ENCODE measurements at regions not wholly inside any gene's neighbourhood (a gene's known extent, or its start where the extent isn't known, plus 50 kb on each side); places are given as distances from the start of the nearest gene placed in this dataset.

DNA sequence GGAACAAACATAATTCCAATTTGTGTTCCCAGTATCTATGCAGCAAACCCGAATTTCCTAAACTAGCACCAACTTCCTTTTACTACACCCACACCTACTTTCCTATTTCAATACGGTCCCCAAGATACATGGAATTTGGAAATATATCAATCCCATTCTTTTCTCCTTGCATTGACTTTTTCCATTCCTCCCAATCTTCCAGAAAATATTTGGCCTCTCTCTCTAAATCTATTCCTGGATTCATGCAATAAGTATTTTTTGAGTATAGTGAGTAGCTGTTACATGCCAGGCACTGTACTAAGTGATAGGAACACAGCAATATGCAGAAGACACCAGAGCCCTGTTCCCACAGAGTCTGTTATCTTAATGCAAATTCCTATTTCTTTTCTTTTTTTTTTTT is 216.2 kb upstream of the PIK3R1 start:
- POLR2A ChIA-PET, result no interaction called here
- H3K27me3 Mint-ChIP-seq (ENCODE audit: low read depth), result no peaks in the 10 kb centered on the region
- H3K9me3 Mint-ChIP-seq, result peaks cover 7% of the 10 kb centered on the region
- TF ChIP-seq SOX15 (CRISPR knock-in tag; IDR thresholded peaks at IDR 0.05) (no peak), TEAD4 (CRISPR knock-in tag; IDR thresholded peaks at IDR 0.05) (no peak)
- H3K4me3 Mint-ChIP-seq, result no peak overlapping the region
- CTCF ChIA-PET, result no interaction called here
- H3K4me1 Mint-ChIP-seq, result 0 out of 2 replicates have a peak, but pooled peaks cover under 1% of the 10 kb centered on the region
- no peaks in the 10 kb centered on the region for H3K36me3 Mint-ChIP-seq
- ATAC-seq (no peak), DNase-seq (ENCODE audit: low spot score) (no peak)
- no peak overlapping the region for H3K27ac Mint-ChIP-seq

- Mint-ChIP-seq H3K4me1 (0 out of 2 replicates have a peak, but pooled peaks cover 2% of the 10 kb centered on the region), H3K9me3 (peaks cover 7% of the 10 kb centered on the region), H3K4me3 (no peak overlapping the region), H3K36me3 (no peaks in the 10 kb centered on the region), H3K27me3 (ENCODE audit: low read depth) (no peaks in the 10 kb centered on the region), H3K27ac (no peak overlapping the region)
- TF ChIP-seq, protein P1, sequence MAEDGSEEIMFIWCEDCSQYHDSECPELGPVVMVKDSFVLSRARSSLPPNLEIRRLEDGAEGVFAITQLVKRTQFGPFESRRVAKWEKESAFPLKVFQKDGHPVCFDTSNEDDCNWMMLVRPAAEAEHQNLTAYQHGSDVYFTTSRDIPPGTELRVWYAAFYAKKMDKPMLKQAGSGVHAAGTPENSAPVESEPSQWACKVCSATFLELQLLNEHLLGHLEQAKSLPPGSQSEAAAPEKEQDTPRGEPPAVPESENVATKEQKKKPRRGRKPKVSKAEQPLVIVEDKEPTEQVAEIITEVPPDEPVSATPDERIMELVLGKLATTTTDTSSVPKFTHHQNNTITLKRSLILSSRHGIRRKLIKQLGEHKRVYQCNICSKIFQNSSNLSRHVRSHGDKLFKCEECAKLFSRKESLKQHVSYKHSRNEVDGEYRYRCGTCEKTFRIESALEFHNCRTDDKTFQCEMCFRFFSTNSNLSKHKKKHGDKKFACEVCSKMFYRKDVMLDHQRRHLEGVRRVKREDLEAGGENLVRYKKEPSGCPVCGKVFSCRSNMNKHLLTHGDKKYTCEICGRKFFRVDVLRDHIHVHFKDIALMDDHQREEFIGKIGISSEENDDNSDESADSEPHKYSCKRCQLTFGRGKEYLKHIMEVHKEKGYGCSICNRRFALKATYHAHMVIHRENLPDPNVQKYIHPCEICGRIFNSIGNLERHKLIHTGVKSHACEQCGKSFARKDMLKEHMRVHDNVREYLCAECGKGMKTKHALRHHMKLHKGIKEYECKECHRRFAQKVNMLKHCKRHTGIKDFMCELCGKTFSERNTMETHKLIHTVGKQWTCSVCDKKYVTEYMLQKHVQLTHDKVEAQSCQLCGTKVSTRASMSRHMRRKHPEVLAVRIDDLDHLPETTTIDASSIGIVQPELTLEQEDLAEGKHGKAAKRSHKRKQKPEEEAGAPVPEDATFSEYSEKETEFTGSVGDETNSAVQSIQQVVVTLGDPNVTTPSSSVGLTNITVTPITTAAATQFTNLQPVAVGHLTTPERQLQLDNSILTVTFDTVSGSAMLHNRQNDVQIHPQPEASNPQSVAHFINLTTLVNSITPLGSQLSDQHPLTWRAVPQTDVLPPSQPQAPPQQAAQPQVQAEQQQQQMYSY (CRISPR knock-in tag; IDR thresholded peaks at IDR 0.05), result peak; percentile 58
- no peak for TF ChIP-seq GTF2I (CRISPR knock-in tag; conservative IDR thresholded peaks at IDR 0.05)
- ChIA-PET CTCF (no interaction called here), POLR2A (no interaction called here)
- DNase-seq (ENCODE audit: low spot score) (no peak), ATAC-seq (no peak)
Measured at GRCh38 chr5:67998709-67999261, 216.8 kb upstream of the PIK3R1 start.

DNA sequence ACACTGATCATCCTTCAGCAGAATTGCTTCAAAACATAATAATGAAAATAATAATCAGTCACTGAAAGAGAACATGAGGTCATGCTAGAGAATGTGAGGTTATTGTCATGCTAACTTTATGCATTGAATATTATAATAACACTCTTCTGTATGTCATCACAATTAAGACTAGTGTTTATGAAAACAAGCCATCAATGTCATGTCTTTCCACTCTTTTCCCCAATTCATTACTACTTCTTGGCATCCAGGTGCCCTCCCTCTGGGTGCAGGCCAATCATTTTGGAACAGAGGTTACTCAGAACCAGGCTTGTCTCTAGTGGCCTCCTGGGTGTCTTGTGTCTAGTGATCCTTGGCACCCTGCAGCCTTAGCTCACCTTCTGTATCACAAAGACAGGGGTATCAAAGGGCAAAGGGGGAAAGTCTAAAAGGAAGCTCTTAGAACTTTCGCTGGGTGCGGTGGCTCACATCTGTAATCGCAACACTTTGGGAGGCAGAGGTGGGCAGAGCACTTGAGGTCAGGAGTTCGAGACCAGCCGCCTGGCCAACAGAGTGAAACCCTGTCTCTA is 217.6 kb upstream of the PIK3R1 start:
- no peak for TF ChIP-seq SOX15 (CRISPR knock-in tag; IDR thresholded peaks at IDR 0.05)
- no peaks in the 10 kb centered on the region for H3K36me3 Mint-ChIP-seq
- no peak overlapping the region for H3K4me3 Mint-ChIP-seq
- CTCF ChIA-PET, result no interaction called here
- ATAC-seq (no peak), DNase-seq (ENCODE audit: low spot score) (no peak)
- no peak overlapping the region for H3K27ac Mint-ChIP-seq
- H3K4me1 Mint-ChIP-seq, result 0 out of 2 replicates have a peak, but pooled peaks cover 2% of the 10 kb centered on the region
- H3K27me3 Mint-ChIP-seq (ENCODE audit: low read depth), result no peaks in the 10 kb centered on the region
- H3K9me3 Mint-ChIP-seq, result peaks cover 6% of the 10 kb centered on the region
- POLR2A ChIA-PET, result no interaction called here

- 0 out of 2 replicates have a peak, but pooled peaks cover 2% of the 10 kb centered on the region for H3K4me1 Mint-ChIP-seq
- ChIA-PET CTCF (no interaction called here), POLR2A (no interaction called here)
- no peaks in the 10 kb centered on the region for H3K36me3 Mint-ChIP-seq
- H3K9me3 Mint-ChIP-seq, result peaks cover under 1% of the 10 kb centered on the region
- DNase-seq (ENCODE audit: low spot score), result no peak
- TF ChIP-seq STAT6 (CRISPR knock-in tag; conservative IDR thresholded peaks at IDR 0.05; ENCODE audit: low read depth) (no peak), CTCF (IDR thresholded peaks at IDR 0.05) (no peak), NR1H2 (CRISPR knock-in tag; IDR thresholded peaks at IDR 0.05) (no peak), MAX (CRISPR knock-in tag; IDR thresholded peaks at IDR 0.05) (no peak), AFF4 (CRISPR knock-in tag; IDR thresholded peaks at IDR 0.05; ENCODE audit: borderline replicate concordance) (no peak), GABPB1 (CRISPR knock-in tag; IDR thresholded peaks at IDR 0.05) (no peak), ESRRA (CRISPR knock-in tag; IDR thresholded peaks at IDR 0.05; ENCODE audit: borderline replicate concordance) (no peak), ZNF425 (CRISPR knock-in tag; conservative IDR thresholded peaks at IDR 0.05) (no peak)
- no peaks in the 10 kb centered on the region for H3K27me3 Mint-ChIP-seq (ENCODE audit: low read depth)
- H3K4me3 Mint-ChIP-seq, result no peak overlapping the region
- H3K27ac Mint-ChIP-seq, result no peak overlapping the region
- ATAC-seq, result no peak
Measured at GRCh38 chr5:67997148-67997547, 218.4 kb upstream of the PIK3R1 start.

Measured in WTC11 (cell line).